WTC11 (cell line): ENCODE measurements at regions not wholly inside any gene's neighbourhood (a gene's known extent, or its start where the extent isn't known, plus 50 kb on each side); places are given as distances from the start of the nearest gene placed in this dataset.

Experiments used
- ATAC-seq: fragments of 200-7000 bp; cut with Tn5 transposase; 2 replicates; pipeline ENCODE4 v1.10.0; 2021; ENCODE audit warnings: mild to moderate bottlenecking, moderate library complexity
- CTCF ChIA-PET: fragments of 300-600 bp; sonication (Branson Sonifier 250); formaldehyde crosslinking; loops from one replicate; lab custom pipeline; 2021; ENCODE audit warnings: antibody characterized with exemption; lab: Charles Lee
- POLR2A ChIA-PET: fragments of 350-600 bp; sonication (Branson Sonifier 250); formaldehyde crosslinking; loops from one replicate; lab custom pipeline; 2021; ENCODE audit warnings: antibody characterized with exemption; lab: Charles Lee
- DNase-seq: peaks from one replicate; pipeline ENCODE4 v3.0.0; 2021; ENCODE audit warnings: low spot score
- H3K27ac Mint-ChIP-seq: 2 replicates; pipeline ENCODE4 v1.8.0; 2021; ENCODE audit warnings: mixed read lengths
- H3K27me3 Mint-ChIP-seq: 2 replicates; pipeline ENCODE4 v1.8.0; 2021; ENCODE audit warnings: low read depth, mild to moderate bottlenecking, moderate library complexity, mixed read lengths
- H3K36me3 Mint-ChIP-seq: 2 replicates; pipeline ENCODE4 v1.8.0; 2021; ENCODE audit warnings: mixed read lengths
- H3K4me1 Mint-ChIP-seq: 2 replicates; pipeline ENCODE4 v1.8.0; 2022; ENCODE audit warnings: mixed read lengths
- H3K4me3 Mint-ChIP-seq: 2 replicates; pipeline ENCODE4 v1.8.0; 2021; ENCODE audit warnings: mild to moderate bottlenecking, moderate library complexity, mixed read lengths
- H3K9me3 Mint-ChIP-seq: 2 replicates; pipeline ENCODE4 v1.8.0; 2021; ENCODE audit warnings: mixed read lengths
- ATF2 ChIP-seq: sonication (generic); formaldehyde crosslinking; IDR thresholded peaks from 2 replicates; pipeline ENCODE4 v1.8.1; 2022; ENCODE audit warnings: low read depth, missing genetic modification reagents, borderline replicate concordance
- ATF6 ChIP-seq: sonication (generic); formaldehyde crosslinking; IDR thresholded peaks from 2 replicates; pipeline ENCODE4 v1.8.1; 2023; ENCODE audit warnings: mild to moderate bottlenecking, missing genetic modification reagents
- CTCF ChIP-seq: fragments of 200-600 bp; IDR thresholded peaks from 2 replicates; pipeline ENCODE4 v1.8.0; 2022; ENCODE audit warnings: antibody characterized with exemption
- EMX1 ChIP-seq: fragments of 250-450 bp; sonication (Bioruptor Pico); IDR thresholded peaks from 2 replicates; pipeline ENCODE4 v1.8.0; 2021; ENCODE audit warnings: mild to moderate bottlenecking
- ESRRA ChIP-seq: sonication (generic); formaldehyde crosslinking; IDR thresholded peaks from 2 replicates; pipeline ENCODE4 v1.8.1; 2022; ENCODE audit warnings: mild to moderate bottlenecking, missing genetic modification reagents, borderline replicate concordance
- GTF2I ChIP-seq: fragments of 250-450 bp; sonication (Bioruptor Pico); conservative IDR thresholded peaks from 2 replicates; pipeline ENCODE4 v1.4.0; 2021; ENCODE audit warnings: mild to moderate bottlenecking
- NFATC4 ChIP-seq: fragments of 250-450 bp; sonication (Bioruptor Pico); IDR thresholded peaks from 2 replicates; pipeline ENCODE4 v1.9.0; 2021; ENCODE audit warnings: mild to moderate bottlenecking
- PRRX2 ChIP-seq: fragments of 250-450 bp; sonication (Bioruptor Pico); IDR thresholded peaks from 2 replicates; pipeline ENCODE4 v1.8.0; 2021; ENCODE audit warnings: mild to moderate bottlenecking
- TEAD4 ChIP-seq: sonication (generic); formaldehyde crosslinking; IDR thresholded peaks from 2 replicates; pipeline ENCODE4 v1.8.0; 2022; ENCODE audit warnings: mild to moderate bottlenecking, missing genetic modification reagents
- TP53 ChIP-seq: sonication (generic); formaldehyde crosslinking; IDR thresholded peaks from 2 replicates; pipeline ENCODE4 v1.8.1; 2023; ENCODE audit warnings: mild to moderate bottlenecking, missing genetic modification reagents
- ZBTB43 ChIP-seq: sonication (generic); formaldehyde crosslinking; IDR thresholded peaks from 2 replicates; pipeline ENCODE4 v1.8.1; 2023; ENCODE audit warnings: mild to moderate bottlenecking, missing genetic modification reagents
- ZMAT4 ChIP-seq: fragments of 250-450 bp; sonication (Bioruptor Pico); IDR thresholded peaks from 2 replicates; pipeline ENCODE4 v1.9.0; 2021; ENCODE audit warnings: mild to moderate bottlenecking
- ZNF138 ChIP-seq: sonication (generic); formaldehyde crosslinking; conservative IDR thresholded peaks from 2 replicates; pipeline ENCODE4 v1.8.1; 2022; ENCODE audit warnings: mild to moderate bottlenecking, moderate library complexity, missing genetic modification reagents
- ZNF396 ChIP-seq: fragments of 250-450 bp; sonication (Bioruptor Pico); IDR thresholded peaks from 2 replicates; pipeline ENCODE4 v1.8.0; 2021; ENCODE audit warnings: mild to moderate bottlenecking, moderate library complexity, borderline replicate concordance
- ZNF512 ChIP-seq: sonication (generic); formaldehyde crosslinking; IDR thresholded peaks from 2 replicates; pipeline ENCODE4 v1.8.1; 2022; ENCODE audit warnings: missing genetic modification reagents, borderline replicate concordance
- ZNF532 ChIP-seq: fragments of 250-450 bp; sonication (Bioruptor Pico); IDR thresholded peaks from 2 replicates; pipeline ENCODE4 v1.9.0; 2021; ENCODE audit warnings: mild to moderate bottlenecking, borderline replicate concordance
- ZNF671 ChIP-seq: fragments of 250-450 bp; sonication (Bioruptor Pico); IDR thresholded peaks from 2 replicates; pipeline ENCODE4 v1.8.0; 2021; ENCODE audit warnings: mild to moderate bottlenecking
- ZSCAN18 ChIP-seq: fragments of 250-450 bp; sonication (Bioruptor Pico); IDR thresholded peaks from 2 replicates; pipeline ENCODE4 v2.1.2; 2022; ENCODE audit warnings: mild to moderate bottlenecking, moderate library complexity

GRCh38 chr14:42323426-42323825 lies 716.8 kb downstream of the LRFN5 start:
- ATAC-seq = no peak
- DNase-seq = no peak
- TF ChIP-seq ZNF512 (CRISPR knock-in tag) (no peak), ZSCAN18 (CRISPR knock-in tag) (no peak), ATF6 (no peak), CTCF (no peak), ESRRA (CRISPR knock-in tag) (no peak), TEAD4 (CRISPR knock-in tag) (no peak), PRRX2 (CRISPR knock-in tag) (no peak), ZNF671 (CRISPR knock-in tag) (no peak)
- Mint-ChIP-seq H3K4me1 (no peaks in the 10 kb centered on the region), H3K36me3 (peaks cover 36% of the 10 kb centered on the region), H3K9me3 (peaks cover 57% of the 10 kb centered on the region), H3K27ac (no peak overlapping the region), H3K4me3 (no peak overlapping the region), H3K27me3 (no peaks in the 10 kb centered on the region)
- CTCF ChIA-PET = no interaction called here
- POLR2A ChIA-PET = no interaction called here

GRCh38 chr14:42322531-42323284 lies 716.0 kb downstream of the LRFN5 start:
- H3K9me3 Mint-ChIP-seq = peaks cover 51% of the 10 kb centered on the region
- POLR2A ChIA-PET = interaction anchor here (0.6 kb wide), 1 partner anchor 807 kb away, joined by 3 read pairs; no protein-coding TSS in a partner anchor
- H3K36me3 Mint-ChIP-seq = peaks cover 33% of the 10 kb centered on the region
- no peaks in the 10 kb centered on the region for H3K27me3 Mint-ChIP-seq
- H3K4me1 Mint-ChIP-seq = no peaks in the 10 kb centered on the region
- DNase-seq = no peak
- ATAC-seq = no peak
- no peak overlapping the region for H3K4me3 Mint-ChIP-seq
- H3K27ac Mint-ChIP-seq = no peak overlapping the region
- CTCF ChIA-PET = no interaction called here
- TF ChIP-seq ZNF138 (CRISPR knock-in tag) = no peak
- TF ChIP-seq ZBTB43 (CRISPR knock-in tag) = no peak
- no peak for TF ChIP-seq ZMAT4
- no peak for TF ChIP-seq EMX1 (CRISPR knock-in tag)
- TF ChIP-seq ZNF396 (CRISPR knock-in tag) = no peak
- TF ChIP-seq TP53 (CRISPR knock-in tag) = no peak
- no peak for TF ChIP-seq NFATC4 (CRISPR knock-in tag)
- TF ChIP-seq ATF2 (CRISPR knock-in tag) = no peak
- TF ChIP-seq GTF2I (CRISPR knock-in tag) = no peak
- TF ChIP-seq ZNF532 (CRISPR knock-in tag) = no peak
